HepG2 (cell line): ENCODE measurements at regions not wholly inside any gene's neighbourhood (a gene's known extent, or its start where the extent isn't known, plus 50 kb on each side); places are given as distances from the start of the nearest gene placed in this dataset.

Source experiments
- ATAC-seq: fragments of 200-7000 bp; cut with Tn5 transposase; 3 replicates; pipeline ENCODE4 v1.9.1; 2020; ENCODE audit warnings: mild to moderate bottlenecking, moderate library complexity
- BruUV-seq: library from RNA; stranded (reverse); fragments of 400-500 nt; replicated peaks from 2 replicates; lab custom pipeline; 2021; lab: Mats Ljungman, UMichigan
- CTCF ChIA-PET: fragments of 300-600 bp; formaldehyde crosslinking; extraction: SDS; loops from one replicate; lab custom pipeline; 2021; ENCODE audit warnings: low total read pairs, inconsistent platforms, low intra/inter-chr PET ratio; lab: Yijun Ruan, JAX
- POLR2A ChIA-PET: fragments of 350-600 bp; sonication (Branson Sonifier 250); formaldehyde crosslinking; loops from one replicate; lab custom pipeline; 2020; ENCODE audit warnings: antibody characterized with exemption, inconsistent platforms; lab: Yijun Ruan, JAX
- DNase-seq: peaks from one replicate; pipeline ENCODE4 v3.0.0-alpha.2; 2015; ENCODE audit warnings: low spot score
- FAIRE-seq: peaks from 3 replicates; lab custom pipeline; 2011; peaks lifted over from hg19 to GRCh38; lab: Jason Lieb, UNC
- H2AFZ ChIP-seq: one replicate; pipeline ENCODE4 v1.6.1; 2011; ENCODE audit warnings: low read length, inconsistent platforms
- H3K27ac ChIP-seq: fragments of 300-600 bp; 3 replicates; pipeline ENCODE4 v1.8.0; 2011; ENCODE audit warnings: mixed run types, mild to moderate bottlenecking, mixed read lengths, low read length, inconsistent platforms; ENCODE audit not compliant: insufficient read depth; ENCODE audit errors: extremely low read length
- H3K27me3 ChIP-seq, 2 experiments: fragments of 200-600 bp in 1 of 2; 2 replicates in 1 of 2; 3 replicates in 1 of 2; pipeline versions ENCODE4 v1.6.0 to v1.8.0; 2011; ENCODE audit warnings: low read length in 2 of 2, mild to moderate bottlenecking in 2 of 2, moderate library complexity in 2 of 2, inconsistent platforms in 1 of 2; ENCODE audit not compliant: insufficient read depth in 2 of 2, control insufficient read depth in 1 of 2
- H3K36me3 ChIP-seq, 2 experiments: fragments of 200-600 bp in 1 of 2; replicated peaks in 1 of 2; 2 replicates in 1 of 2; 3 replicates in 1 of 2; pipeline versions ENCODE4 v1.5.1 to v1.8.0; 2011; ENCODE audit warnings: low read length in 2 of 2, inconsistent platforms in 1 of 2; ENCODE audit not compliant: insufficient read depth in 2 of 2, control insufficient read depth in 1 of 2
- H3K4me1 ChIP-seq: 2 replicates; pipeline ENCODE4 v1.5.1; 2012; ENCODE audit warnings: low read length, inconsistent platforms; ENCODE audit not compliant: insufficient read depth
- H3K4me2 ChIP-seq: 2 replicates; pipeline ENCODE4 v1.6.0; 2011; ENCODE audit warnings: low read depth, low read length, inconsistent platforms
- H3K4me3 ChIP-seq, 3 experiments: fragments of 200-600 bp in 1 of 3; sonication (generic), shearing (Covaris generic) in 1 of 3; replicated peaks in 1 of 3; 2 replicates each; pipeline ENCODE4 v1.5.1; 2011 to 2016; ENCODE audit warnings: low read length in 3 of 3, inconsistent platforms in 2 of 3, low read depth in 2 of 3, mild to moderate bottlenecking in 2 of 3, control low read depth in 1 of 3, mixed read lengths in 1 of 3; ENCODE audit not compliant: insufficient read depth in 1 of 3
- H3K79me2 ChIP-seq: one replicate; pipeline ENCODE4 v1.6.1; 2011; ENCODE audit warnings: low read length, inconsistent platforms; ENCODE audit not compliant: insufficient read depth
- H3K9ac ChIP-seq: 2 replicates; pipeline ENCODE4 v1.6.0; 2011; ENCODE audit warnings: mild to moderate bottlenecking, low read depth, low read length, inconsistent platforms; ENCODE audit not compliant: insufficient read depth
- H3K9me3 ChIP-seq: 2 replicates; pipeline ENCODE4 v1.5.1; 2012; ENCODE audit warnings: mild to moderate bottlenecking, low read length
- H4K20me1 ChIP-seq: 2 replicates; pipeline ENCODE4 v1.6.0; 2011; ENCODE audit warnings: inconsistent platforms, mild to moderate bottlenecking, low read length, moderate library complexity; ENCODE audit not compliant: insufficient read depth
- AHDC1 ChIP-seq: sonication (generic); formaldehyde crosslinking; IDR thresholded peaks from 2 replicates; pipeline ENCODE4 v1.5.1; 2020; ENCODE audit warnings: mild to moderate bottlenecking, missing genetic modification reagents, borderline replicate concordance
- MAFF ChIP-seq: IDR thresholded peaks from 2 replicates; pipeline ENCODE4 v1.6.1; 2011; ENCODE audit warnings: low read depth, low read length, improper control_type of control experiment
- MAFK ChIP-seq, 2 experiments: IDR thresholded peaks in 1 of 2; conservative IDR thresholded peaks in 1 of 2; 2 replicates each; pipeline ENCODE4 v1.6.1; 2011; ENCODE audit warnings: improper control_type of control experiment in 2 of 2, low read length in 2 of 2
- MTERF4 ChIP-seq: sonication (generic); formaldehyde crosslinking; IDR thresholded peaks from 2 replicates; pipeline ENCODE4 v1.8.0; 2023; ENCODE audit warnings: mild to moderate bottlenecking, missing genetic modification reagents
- NFRKB ChIP-seq: fragments of 450-650 bp; IDR thresholded peaks from 2 replicates; pipeline ENCODE4 v1.6.1; 2017
- PHF20 ChIP-seq: sonication (generic); formaldehyde crosslinking; IDR thresholded peaks from 2 replicates; pipeline ENCODE4 v1.5.0; 2020; ENCODE audit warnings: mild to moderate bottlenecking, missing genetic modification reagents
- TRIM22 ChIP-seq: fragments of 450-650 bp; IDR thresholded peaks from 2 replicates; pipeline ENCODE4 v1.6.1; 2017
- ZNF605 ChIP-seq: sonication (generic); formaldehyde crosslinking; IDR thresholded peaks from 2 replicates; pipeline ENCODE4 v1.8.0; 2022; ENCODE audit warnings: mild to moderate bottlenecking, missing genetic modification reagents
- WGBS: methylation state at CpG from one replicate; pipeline ENCODE4 v1.1.6; 2017; ENCODE audit warnings: low lambda C conversion rate; 5-methylcytosine and 5-hydroxymethylcytosine counted together
- in situ Hi-C: cut with HindIII; loops from 2 replicates; pipeline ENCODE4 v1.10.0; 2017; ENCODE audit warnings: low pct_unique_long_range_greater_than_20kb; ENCODE audit not compliant: extremely low pct_ligation_motif_present
- intact Hi-C: fragments of 100-400 bp; cut with micrococcal nuclease; formaldehyde crosslinking; loops from one replicate; pipeline ENCODE4 v1.10.0; 2022; ENCODE audit not compliant: unreplicated experiment

GRCh38 chr2:18105929-18106328 is 227.5 kb downstream of the KCNS3 start:
- WGBS: 0% methylated on average over 1 of the region's 1 CpG
- in situ Hi-C loops (no loop called here), intact Hi-C loops (no loop called here)
- no peak for TF ChIP-seq NFRKB
- no peak for TF ChIP-seq TRIM22
- TF ChIP-seq MAFK (conservative IDR thresholded peaks at IDR 0.05 in 1 of 2, IDR thresholded peaks at IDR 0.05 in 1 of 2; ENCODE audit: low read length in 2 of 2): peak; percentile 94 to 98
- peak; percentile 96 for TF ChIP-seq MAFF
- no peak for TF ChIP-seq MTERF4 (CRISPR knock-in tag)
- no peak for TF ChIP-seq PHF20 (CRISPR knock-in tag)
- no peak for TF ChIP-seq ZNF605 (CRISPR knock-in tag)
- no peak for TF ChIP-seq AHDC1
- Histone ChIP-seq H3K27me3 (no peaks in the 10 kb centered on the region), H4K20me1 (no peaks in the 10 kb centered on the region), H3K4me1 (no peaks in the 10 kb centered on the region), H3K9me3 (no peaks in the 10 kb centered on the region), H3K9ac (no peak overlapping the region), H3K27ac (no peak overlapping the region), H2AFZ (no peak overlapping the region), H3K36me3 (no peaks in the 10 kb centered on the region), H3K79me2 (no peaks in the 10 kb centered on the region), H3K4me2 (no peak overlapping the region), H3K4me3 (no peak overlapping the region)
- ChIA-PET CTCF (no interaction called here), POLR2A (no interaction called here)
- DNase-seq: no peak
- no peak for ATAC-seq
- no peak for FAIRE-seq
- BruUV-seq: no TSS peak
